HCT116 (cell line): ENCODE measurements at regions not wholly inside any gene's neighbourhood (a gene's known extent, or its start where the extent isn't known, plus 50 kb on each side); places are given as distances from the start of the nearest gene placed in this dataset.

Source experiments
- ATAC-seq: fragments of 200-7000 bp; cut with Tn5 transposase; 2 replicates; pipeline ENCODE4 v1.9.1; 2020; ENCODE audit warnings: mild to moderate bottlenecking, moderate library complexity
- BruUV-seq: library from RNA; stranded (reverse); fragments of 400-500 nt; replicated peaks from 2 replicates; lab custom pipeline; 2021; lab: Mats Ljungman, UMichigan
- CTCF ChIA-PET: fragments of 300-600 bp; sonication (Branson Sonifier 250); formaldehyde crosslinking; loops from one replicate; lab custom pipeline; 2021; ENCODE audit warnings: antibody characterized with exemption; lab: Charles Lee
- POLR2A ChIA-PET: fragments of 300-600, 350-600 bp; sonication (Branson Sonifier 250); formaldehyde crosslinking; loops from one replicate; lab custom pipeline; 2021; ENCODE audit warnings: antibody characterized with exemption; lab: Charles Lee
- RAD21 ChIA-PET, 2 experiments: fragments of 300-600 bp; sonication (Branson Sonifier 250); formaldehyde crosslinking; loops; one replicate each; lab custom pipeline; 2023; ENCODE audit warnings: low total read pairs in 2 of 2; ENCODE audit not compliant: uncharacterized antibody in 2 of 2, unreplicated experiment in 2 of 2, low non-redundant PET in 1 of 2; lab: Charles Lee
- DNase-seq: peaks from one replicate; pipeline ENCODE4 v3.0.0-alpha.2; 2010; ENCODE audit warnings: low read depth, low spot score
- H2AFZ ChIP-seq: fragments of 200-600 bp; shearing (Covaris generic), sonication (generic); 2 replicates; pipeline ENCODE4 v1.6.1; 2017; ENCODE audit warnings: low read depth, mixed run types, mixed read lengths, antibody characterized with exemption, low read length; ENCODE audit not compliant: poor library complexity, severe bottlenecking
- H3K27ac ChIP-seq: 2 replicates; pipeline ENCODE4 v1.5.1; 2012; ENCODE audit warnings: low read depth, low read length
- H3K27me3 ChIP-seq: fragments of 200-600 bp; sonication (generic); 2 replicates; pipeline ENCODE4 v1.6.1; 2016; ENCODE audit warnings: mixed run types, low read length, mixed read lengths; ENCODE audit not compliant: insufficient read depth
- H3K36me3 ChIP-seq, 2 experiments: fragments of 200-500 bp in 1 of 2; fragments of 200-600 bp in 1 of 2; sonication (Bioruptor generic) in 1 of 2; sonication (generic) in 1 of 2; 2 replicates each; pipeline versions ENCODE4 v1.5.1 to v1.6.1; 2014 to 2016; ENCODE audit warnings: low read length in 2 of 2, inconsistent platforms in 1 of 2, mixed read lengths in 1 of 2, mixed run types in 1 of 2; ENCODE audit not compliant: insufficient read depth in 2 of 2, control insufficient read depth in 1 of 2
- H3K4me1 ChIP-seq, 2 experiments: fragments of 200-600 bp in 1 of 2; sonication (generic) in 1 of 2; 2 replicates each; pipeline versions ENCODE4 v1.5.1 to v1.6.1; 2012 to 2017; ENCODE audit warnings: low read length in 2 of 2, inconsistent platforms in 1 of 2, mild to moderate bottlenecking in 1 of 2, mixed read lengths in 1 of 2, mixed run types in 1 of 2, moderate library complexity in 1 of 2; ENCODE audit not compliant: insufficient read depth in 2 of 2, control insufficient read depth in 1 of 2
- H3K4me2 ChIP-seq: fragments of 200-600 bp; sonication (generic); 2 replicates; pipeline ENCODE4 v1.6.1; 2017; ENCODE audit warnings: mixed run types, low read length, mixed read lengths
- H3K4me3 ChIP-seq, 2 experiments: fragments of 200-600 bp in 1 of 2; sonication (generic) in 1 of 2; replicated peaks in 1 of 2; 2 replicates each; pipeline ENCODE4 v1.5.1; 2011 to 2016; ENCODE audit warnings: low read length in 2 of 2, control low read depth in 1 of 2, low read depth in 1 of 2, mild to moderate bottlenecking in 1 of 2, mixed read lengths in 1 of 2, mixed run types in 1 of 2
- H3K79me2 ChIP-seq: fragments of 200-600 bp; sonication (generic); 2 replicates; pipeline ENCODE4 v1.6.1; 2017; ENCODE audit warnings: mild to moderate bottlenecking, mixed run types, low read length, moderate library complexity, mixed read lengths; ENCODE audit not compliant: insufficient read depth
- H3K9ac ChIP-seq: fragments of 200-600 bp; sonication (generic); 2 replicates; pipeline ENCODE4 v1.6.1; 2016; ENCODE audit warnings: low read length, mixed read lengths
- H3K9me2 ChIP-seq: fragments of 200-600 bp; sonication (generic), shearing (Covaris generic); 2 replicates; pipeline ENCODE4 v1.6.1; 2017; ENCODE audit warnings: mixed run types, mild to moderate bottlenecking, moderate library complexity; ENCODE audit not compliant: insufficient read depth
- H3K9me3 ChIP-seq, 2 experiments: fragments of 200-500 bp in 1 of 2; fragments of 200-600 bp in 1 of 2; sonication (Bioruptor generic) in 1 of 2; sonication (generic) in 1 of 2; 2 replicates each; pipeline ENCODE4 v1.6.1; 2014 to 2017; ENCODE audit warnings: low read length in 2 of 2, mixed read lengths in 2 of 2, inconsistent platforms in 1 of 2, low read depth in 1 of 2, mild to moderate bottlenecking in 1 of 2, mixed run types in 1 of 2, moderate library complexity in 1 of 2; ENCODE audit not compliant: control insufficient read depth in 1 of 2, insufficient read depth in 1 of 2
- H4K20me1 ChIP-seq: fragments of 200-600 bp; sonication (generic), shearing (Covaris generic); 2 replicates; pipeline ENCODE4 v1.6.1; 2017; ENCODE audit warnings: mixed run types, mild to moderate bottlenecking, moderate library complexity; ENCODE audit not compliant: insufficient read depth
- CEBPB ChIP-seq: IDR thresholded peaks from 2 replicates; pipeline ENCODE4 v1.6.1; 2012; ENCODE audit warnings: low read depth
- EZH2phosphoT487 ChIP-seq: fragments of 200-600 bp; IDR thresholded peaks from 2 replicates; pipeline ENCODE4 v1.6.1; 2018; ENCODE audit warnings: antibody characterized with exemption, borderline replicate concordance
- JUND ChIP-seq: IDR thresholded peaks from 2 replicates; pipeline ENCODE4 v1.6.1; 2012
- RAD21 ChIP-seq: IDR thresholded peaks from 2 replicates; pipeline ENCODE4 v1.6.1; 2012; ENCODE audit warnings: low read depth, mild to moderate bottlenecking
- SIN3A ChIP-seq: IDR thresholded peaks from 2 replicates; pipeline ENCODE4 v1.6.1; 2012; ENCODE audit warnings: low read depth
- TCF7L2 ChIP-seq: IDR thresholded peaks from 2 replicates; pipeline ENCODE4 v1.7.0; 2011; ENCODE audit warnings: borderline replicate concordance, inconsistent platforms; ENCODE audit not compliant: insufficient read depth, insufficient read length; ENCODE audit errors: extremely low read depth
- ZFX ChIP-seq: fragments of 450-650 bp; IDR thresholded peaks from 2 replicates; pipeline ENCODE4 v1.6.1; 2017
- intact Hi-C: fragments of 100-400 bp; cut with micrococcal nuclease; formaldehyde crosslinking; loops from 2 replicates; pipeline ENCODE4 v1.10.0; 2022
- TF ChIP-seq, protein P1 (sequence below), 3 experiments: fragments of 200-600 bp in 1 of 3; sonication (generic) in 1 of 3; IDR thresholded peaks in 2 of 3; conservative IDR thresholded peaks in 1 of 3; 2 replicates each; pipeline ENCODE4 v1.5.1; 2012 to 2017; ENCODE audit warnings: low read depth in 2 of 3, low read length in 2 of 3, antibody characterized with exemption in 1 of 3, borderline replicate concordance in 1 of 3, control low read depth in 1 of 3, mild to moderate bottlenecking in 1 of 3, mixed read lengths in 1 of 3, mixed run types in 1 of 3, moderate library complexity in 1 of 3; ENCODE audit not compliant: insufficient read depth in 1 of 3
- TF ChIP-seq, protein P2 (sequence below): IDR thresholded peaks from 2 replicates; pipeline ENCODE4 v1.6.1; 2011; ENCODE audit warnings: mild to moderate bottlenecking, low read length, moderate library complexity; ENCODE audit not compliant: insufficient replicate concordance; ENCODE audit errors: extremely low read depth
- TF ChIP-seq, protein P3 (sequence below): IDR thresholded peaks from 2 replicates; pipeline ENCODE4 v1.6.1; 2012; ENCODE audit warnings: low read depth

DNA sequence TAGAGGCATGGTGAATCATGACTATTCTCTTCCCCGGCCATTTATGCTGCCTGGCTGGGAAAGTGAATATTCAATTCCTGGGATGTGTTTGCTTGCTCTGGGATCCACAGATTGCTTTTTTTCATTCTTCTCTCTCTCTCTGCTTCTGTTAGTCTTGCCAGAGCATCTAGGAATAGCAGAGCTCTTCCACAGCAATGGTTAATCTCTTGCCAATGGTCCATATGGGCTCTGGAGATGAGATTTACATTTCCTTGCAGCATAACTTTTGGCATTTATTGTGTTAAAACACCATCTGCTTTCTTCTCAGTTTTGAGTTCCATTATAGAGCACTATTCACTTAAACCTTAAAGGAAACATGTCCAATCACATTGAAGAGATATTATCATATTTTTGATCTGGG lies 59.2 kb upstream of the GUCY1A1 start:
- Histone ChIP-seq H3K9ac (no peak overlapping the region), H3K4me1 (peaks cover 0 to 4% of the 10 kb centered on the region in 2 experiments; a peak in 1 of 4 replicates), H3K4me2 (no peak overlapping the region), H3K36me3 (no peaks in the 10 kb centered on the region), H3K79me2 (no peaks in the 10 kb centered on the region), H3K9me2 (no peaks in the 10 kb centered on the region), H3K4me3 (no peak overlapping the region), H2AFZ (no peak overlapping the region), H3K27ac (no peak overlapping the region), H3K27me3 (no peaks in the 10 kb centered on the region), H3K9me3 (no peaks in the 10 kb centered on the region), H4K20me1 (no peaks in the 10 kb centered on the region)
- ATAC-seq = no peak
- POLR2A ChIA-PET = no interaction called here
- intact Hi-C loops = no loop called here
- no peak for TF ChIP-seq ZFX
- TF ChIP-seq TCF7L2 = no peak
- BruUV-seq = no TSS peak
- CTCF ChIA-PET = no interaction called here
- RAD21 ChIA-PET = no interaction called here
- no peak for DNase-seq

DNA sequence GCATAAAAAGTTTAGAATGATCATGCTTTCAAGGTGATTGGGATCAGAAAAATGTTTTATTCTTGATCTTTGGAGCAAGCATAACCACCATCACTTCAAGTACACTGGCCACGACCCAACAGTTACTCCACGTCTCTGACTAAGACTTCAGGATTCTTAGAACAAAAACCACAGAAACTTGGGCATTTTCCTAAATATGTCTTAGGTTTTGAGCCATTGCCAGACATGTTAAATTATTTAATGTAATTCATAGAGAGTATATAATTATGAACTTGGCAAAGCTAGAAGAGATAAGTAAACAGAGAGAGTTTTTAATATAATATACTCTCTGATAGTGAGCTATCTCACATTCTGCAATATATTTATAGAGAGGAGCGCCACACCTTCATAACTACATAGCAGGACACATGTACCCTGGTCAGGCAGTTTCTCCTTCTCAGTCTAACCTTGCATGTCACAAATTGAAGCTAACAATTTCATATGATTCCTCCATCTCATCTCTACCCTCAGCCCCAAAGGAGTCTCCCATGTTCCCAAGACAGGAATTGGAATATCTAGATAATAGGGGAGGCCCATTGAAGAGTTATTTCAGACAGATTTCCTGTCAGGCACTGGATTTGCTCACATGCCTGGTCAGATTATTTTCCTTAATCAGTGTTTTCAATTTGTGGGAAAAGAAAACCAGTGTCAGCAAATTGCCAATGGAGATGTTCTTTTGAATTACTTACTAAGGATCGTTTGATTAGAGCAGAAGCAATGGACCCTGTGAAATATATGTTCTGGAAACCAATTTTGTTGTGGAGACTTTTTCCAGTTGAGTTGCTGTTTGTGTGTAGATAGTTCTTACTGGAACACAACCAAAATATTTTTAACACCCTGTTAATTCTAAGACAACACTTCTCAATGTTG lies 61.7 kb upstream of the GUCY1A1 start:
- H3K9me2 ChIP-seq = no peaks in the 10 kb centered on the region
- CTCF ChIA-PET = no interaction called here
- RAD21 ChIA-PET = no interaction called here
- H3K4me3 ChIP-seq = no peak overlapping the region
- H3K9me3 ChIP-seq = no peaks in the 10 kb centered on the region
- H4K20me1 ChIP-seq = no peaks in the 10 kb centered on the region
- no peak overlapping the region for H3K27ac ChIP-seq
- BruUV-seq = no TSS peak
- H3K4me2 ChIP-seq = no peak overlapping the region
- intact Hi-C loops = no loop called here
- no peak overlapping the region for H2AFZ ChIP-seq
- H3K27me3 ChIP-seq = no peaks in the 10 kb centered on the region
- no peaks in the 10 kb centered on the region for H3K79me2 ChIP-seq
- peaks cover 0 to 8% of the 10 kb centered on the region in 2 experiments; a peak in 1 of 4 replicates for H3K4me1 ChIP-seq
- no peak for ATAC-seq
- H3K9ac ChIP-seq = no peak overlapping the region
- H3K36me3 ChIP-seq = no peaks in the 10 kb centered on the region
- POLR2A ChIA-PET = no interaction called here
- DNase-seq = no peak
- TF ChIP-seq, protein P1, sequence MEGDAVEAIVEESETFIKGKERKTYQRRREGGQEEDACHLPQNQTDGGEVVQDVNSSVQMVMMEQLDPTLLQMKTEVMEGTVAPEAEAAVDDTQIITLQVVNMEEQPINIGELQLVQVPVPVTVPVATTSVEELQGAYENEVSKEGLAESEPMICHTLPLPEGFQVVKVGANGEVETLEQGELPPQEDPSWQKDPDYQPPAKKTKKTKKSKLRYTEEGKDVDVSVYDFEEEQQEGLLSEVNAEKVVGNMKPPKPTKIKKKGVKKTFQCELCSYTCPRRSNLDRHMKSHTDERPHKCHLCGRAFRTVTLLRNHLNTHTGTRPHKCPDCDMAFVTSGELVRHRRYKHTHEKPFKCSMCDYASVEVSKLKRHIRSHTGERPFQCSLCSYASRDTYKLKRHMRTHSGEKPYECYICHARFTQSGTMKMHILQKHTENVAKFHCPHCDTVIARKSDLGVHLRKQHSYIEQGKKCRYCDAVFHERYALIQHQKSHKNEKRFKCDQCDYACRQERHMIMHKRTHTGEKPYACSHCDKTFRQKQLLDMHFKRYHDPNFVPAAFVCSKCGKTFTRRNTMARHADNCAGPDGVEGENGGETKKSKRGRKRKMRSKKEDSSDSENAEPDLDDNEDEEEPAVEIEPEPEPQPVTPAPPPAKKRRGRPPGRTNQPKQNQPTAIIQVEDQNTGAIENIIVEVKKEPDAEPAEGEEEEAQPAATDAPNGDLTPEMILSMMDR (IDR thresholded peaks at IDR 0.05 in 2 of 3, conservative IDR thresholded peaks at IDR 0.05 in 1 of 3; ENCODE audit: borderline replicate concordance in 1 of 3, insufficient read depth in 1 of 3, low read depth in 2 of 3, low read length in 2 of 3) = no peak
- TF ChIP-seq, protein P2, sequence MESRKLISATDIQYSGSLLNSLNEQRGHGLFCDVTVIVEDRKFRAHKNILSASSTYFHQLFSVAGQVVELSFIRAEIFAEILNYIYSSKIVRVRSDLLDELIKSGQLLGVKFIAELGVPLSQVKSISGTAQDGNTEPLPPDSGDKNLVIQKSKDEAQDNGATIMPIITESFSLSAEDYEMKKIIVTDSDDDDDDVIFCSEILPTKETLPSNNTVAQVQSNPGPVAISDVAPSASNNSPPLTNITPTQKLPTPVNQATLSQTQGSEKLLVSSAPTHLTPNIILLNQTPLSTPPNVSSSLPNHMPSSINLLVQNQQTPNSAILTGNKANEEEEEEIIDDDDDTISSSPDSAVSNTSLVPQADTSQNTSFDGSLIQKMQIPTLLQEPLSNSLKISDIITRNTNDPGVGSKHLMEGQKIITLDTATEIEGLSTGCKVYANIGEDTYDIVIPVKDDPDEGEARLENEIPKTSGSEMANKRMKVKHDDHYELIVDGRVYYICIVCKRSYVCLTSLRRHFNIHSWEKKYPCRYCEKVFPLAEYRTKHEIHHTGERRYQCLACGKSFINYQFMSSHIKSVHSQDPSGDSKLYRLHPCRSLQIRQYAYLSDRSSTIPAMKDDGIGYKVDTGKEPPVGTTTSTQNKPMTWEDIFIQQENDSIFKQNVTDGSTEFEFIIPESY = no peak
- TF ChIP-seq, protein P3, sequence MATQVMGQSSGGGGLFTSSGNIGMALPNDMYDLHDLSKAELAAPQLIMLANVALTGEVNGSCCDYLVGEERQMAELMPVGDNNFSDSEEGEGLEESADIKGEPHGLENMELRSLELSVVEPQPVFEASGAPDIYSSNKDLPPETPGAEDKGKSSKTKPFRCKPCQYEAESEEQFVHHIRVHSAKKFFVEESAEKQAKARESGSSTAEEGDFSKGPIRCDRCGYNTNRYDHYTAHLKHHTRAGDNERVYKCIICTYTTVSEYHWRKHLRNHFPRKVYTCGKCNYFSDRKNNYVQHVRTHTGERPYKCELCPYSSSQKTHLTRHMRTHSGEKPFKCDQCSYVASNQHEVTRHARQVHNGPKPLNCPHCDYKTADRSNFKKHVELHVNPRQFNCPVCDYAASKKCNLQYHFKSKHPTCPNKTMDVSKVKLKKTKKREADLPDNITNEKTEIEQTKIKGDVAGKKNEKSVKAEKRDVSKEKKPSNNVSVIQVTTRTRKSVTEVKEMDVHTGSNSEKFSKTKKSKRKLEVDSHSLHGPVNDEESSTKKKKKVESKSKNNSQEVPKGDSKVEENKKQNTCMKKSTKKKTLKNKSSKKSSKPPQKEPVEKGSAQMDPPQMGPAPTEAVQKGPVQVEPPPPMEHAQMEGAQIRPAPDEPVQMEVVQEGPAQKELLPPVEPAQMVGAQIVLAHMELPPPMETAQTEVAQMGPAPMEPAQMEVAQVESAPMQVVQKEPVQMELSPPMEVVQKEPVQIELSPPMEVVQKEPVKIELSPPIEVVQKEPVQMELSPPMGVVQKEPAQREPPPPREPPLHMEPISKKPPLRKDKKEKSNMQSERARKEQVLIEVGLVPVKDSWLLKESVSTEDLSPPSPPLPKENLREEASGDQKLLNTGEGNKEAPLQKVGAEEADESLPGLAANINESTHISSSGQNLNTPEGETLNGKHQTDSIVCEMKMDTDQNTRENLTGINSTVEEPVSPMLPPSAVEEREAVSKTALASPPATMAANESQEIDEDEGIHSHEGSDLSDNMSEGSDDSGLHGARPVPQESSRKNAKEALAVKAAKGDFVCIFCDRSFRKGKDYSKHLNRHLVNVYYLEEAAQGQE = no peak
- TF ChIP-seq SIN3A (no peak), RAD21 (no peak), CEBPB (no peak), TCF7L2 (no peak), EZH2phosphoT487 (no peak), JUND (no peak)
